EL (cell line): ENCODE measurements at regions not wholly inside any gene's neighbourhood (a gene's known extent, or its start where the extent isn't known, plus 50 kb on each side); places are given as distances from the start of the nearest gene placed in this dataset.
A peak's percentile ranks its signal among the peaks of the same experiment; 100 is the strongest.

ENCODE experiments used
- DNase-seq: peaks from one replicate; pipeline ENCODE4 v3.0.0-alpha.2; 2016

DNA sequence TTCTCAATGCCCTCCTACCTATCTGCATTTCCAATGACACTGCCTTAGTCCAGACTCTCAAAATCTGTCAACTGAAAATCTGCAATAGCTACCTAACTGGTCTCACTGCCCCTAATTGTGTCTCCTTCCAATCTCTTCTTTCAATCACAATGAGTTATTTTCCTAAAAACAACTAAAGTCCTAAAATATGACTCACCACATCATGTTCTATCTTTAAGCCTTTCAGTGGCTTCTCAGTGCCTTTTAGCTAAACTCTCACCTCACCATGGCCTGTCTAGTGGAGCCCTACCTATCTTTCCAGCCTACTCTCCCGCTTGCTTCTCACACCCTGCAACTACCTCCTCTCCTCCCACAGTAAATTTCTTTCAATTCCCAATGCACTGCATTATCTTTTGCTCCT is 220.9 kb upstream of the PKDCC start:
- no peak for DNase-seq

- no peak for DNase-seq
Observed at GRCh38 chr2:41827354-41827971, 220.4 kb upstream of the PKDCC start.

GRCh38 chr2:41828052-41828643 is 219.7 kb upstream of the PKDCC start:
- no peak for DNase-seq

- no peak for DNase-seq
Observed at GRCh38 chr2:41829052-41829451, 218.8 kb upstream of the PKDCC start.

- no peak for DNase-seq
Observed at GRCh38 chr2:41830600-41830999, 217.2 kb upstream of the PKDCC start.

GRCh38 chr2:41832218-41832617 is 215.6 kb upstream of the PKDCC start:
- no peak for DNase-seq

GRCh38 chr2:41835401-41835800 is 212.4 kb upstream of the PKDCC start:
- no peak for DNase-seq

GRCh38 chr2:41836948-41837347 is 210.9 kb upstream of the PKDCC start:
- peak; percentile 36 for DNase-seq

GRCh38 chr2:41837610-41838009 is 210.2 kb upstream of the PKDCC start:
- no peak for DNase-seq

GRCh38 chr2:41840702-41841551 is 206.9 kb upstream of the PKDCC start:
- DNase-seq: peak; percentile 97

DNA sequence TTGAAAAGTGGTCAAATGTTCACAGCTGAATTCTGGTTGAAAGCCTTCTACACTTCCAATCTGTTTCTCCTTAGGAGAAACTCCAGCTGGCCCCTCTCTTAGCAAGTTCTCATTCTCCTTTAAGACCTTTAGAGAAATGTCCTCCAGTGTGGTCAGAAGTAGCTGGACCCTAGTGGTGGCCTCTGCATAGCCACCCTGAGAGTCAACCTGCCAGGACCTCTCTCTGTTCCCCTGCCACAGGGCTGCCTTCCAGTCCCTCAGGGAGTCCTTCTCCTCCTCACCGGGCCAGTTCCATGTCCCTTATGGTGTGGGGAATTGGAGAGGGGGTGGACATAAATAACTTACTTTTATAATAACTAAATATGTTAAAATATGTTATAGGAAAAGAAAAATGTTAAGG is 200.9 kb upstream of the PKDCC start:
- no peak for DNase-seq

- DNase-seq: no peak
Observed at GRCh38 chr2:41847744-41848441, 199.9 kb upstream of the PKDCC start.

GRCh38 chr2:41851554-41851953 is 196.3 kb upstream of the PKDCC start:
- DNase-seq: no peak

DNA sequence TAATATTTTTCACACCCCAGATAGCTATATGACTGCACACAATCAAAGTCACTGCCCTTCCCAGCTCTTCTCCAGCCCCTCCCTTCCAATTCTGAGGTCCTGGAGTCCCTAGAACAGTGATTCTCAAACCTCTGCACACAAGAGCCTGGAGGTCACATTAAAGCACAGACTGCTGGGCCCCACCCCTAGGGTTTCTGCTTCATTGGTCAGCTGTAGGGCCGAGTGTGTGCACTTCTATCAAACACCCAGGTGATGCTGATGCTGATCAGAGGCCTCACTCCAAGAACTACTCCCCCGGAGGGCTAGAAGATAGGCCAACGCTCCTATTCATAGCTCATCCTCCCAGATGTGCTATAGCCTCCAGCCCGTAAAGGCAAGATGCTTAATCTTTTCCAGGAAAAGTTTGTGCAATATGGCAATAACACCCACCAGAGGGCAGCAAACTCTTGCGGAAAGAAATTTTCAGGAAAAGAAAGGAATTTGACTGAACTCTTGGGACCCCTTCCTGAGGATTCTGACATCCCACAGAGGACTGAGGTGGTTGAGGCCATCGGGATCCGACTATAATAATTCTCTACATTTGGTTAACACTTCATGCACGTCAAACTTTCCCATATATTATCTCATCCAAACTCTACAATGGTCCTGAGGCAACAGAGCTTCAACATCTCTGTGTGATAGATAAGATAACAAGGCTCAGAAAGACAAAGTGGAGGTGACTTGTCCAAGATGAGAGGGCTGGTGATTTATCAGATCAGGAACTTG is 194.2 kb upstream of the PKDCC start:
- DNase-seq: peak; percentile 66

GRCh38 chr2:41854227-41854626 is 193.6 kb upstream of the PKDCC start:
- DNase-seq: no peak

DNA sequence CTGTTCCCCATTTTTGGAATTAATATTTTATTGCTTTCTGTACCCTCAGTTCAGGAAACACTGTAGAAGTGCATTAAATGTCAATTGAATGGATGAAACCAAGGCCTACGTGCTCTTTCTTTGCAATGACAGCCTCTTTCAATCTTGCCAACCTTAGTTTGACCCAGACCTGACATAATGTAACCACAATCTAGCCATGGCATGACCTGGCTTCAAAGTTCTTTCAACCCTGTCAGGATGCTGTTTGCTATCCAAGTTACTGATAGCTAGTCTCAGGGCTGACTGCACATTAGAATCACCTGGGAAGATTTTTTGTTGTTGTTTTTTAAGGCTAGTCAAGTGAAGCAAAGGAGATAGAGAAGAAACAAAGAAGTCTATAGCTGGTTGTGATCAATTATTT is 190.9 kb upstream of the PKDCC start:
- DNase-seq: no peak

DNA sequence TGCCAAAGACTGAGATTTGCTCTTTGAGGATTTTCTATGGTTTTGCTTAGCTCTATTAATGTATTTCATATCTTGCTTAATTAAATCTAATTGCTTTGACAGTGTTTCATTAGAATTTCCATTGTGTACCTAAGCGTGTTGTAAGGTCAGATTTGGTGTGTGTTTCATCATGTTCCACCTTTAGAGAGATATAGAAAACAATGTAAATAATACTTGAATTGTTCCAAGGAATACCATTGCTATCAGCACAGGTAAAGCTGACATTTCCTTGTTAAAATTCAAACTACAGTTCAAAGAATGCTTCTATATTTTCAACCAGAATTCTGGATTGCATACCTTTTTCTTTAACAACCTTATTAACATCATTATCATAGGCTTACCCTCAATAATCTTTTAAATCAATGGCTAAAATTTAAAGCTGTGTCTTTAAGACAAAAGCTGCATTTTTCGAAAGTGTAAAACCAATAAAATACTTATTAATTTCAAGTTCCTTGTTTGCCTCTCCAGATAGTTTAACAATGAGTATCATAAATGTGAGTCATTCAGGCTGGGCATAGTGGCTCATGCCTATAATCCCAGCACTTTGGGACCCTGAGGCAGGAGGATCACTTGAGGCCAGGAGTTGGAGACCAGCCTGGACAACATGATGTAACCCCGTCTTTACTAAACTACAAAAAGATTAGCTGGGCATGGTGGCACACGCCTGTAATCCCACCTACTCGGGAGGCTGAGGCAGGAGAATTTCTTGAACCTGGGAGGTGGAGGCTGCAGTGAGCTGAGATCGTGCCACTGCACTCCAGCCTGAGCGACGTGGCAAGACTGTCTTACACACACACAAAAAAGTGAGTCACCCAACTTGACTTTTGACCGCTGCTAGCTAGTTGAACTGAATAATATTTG is 188.0 kb upstream of the PKDCC start:
- DNase-seq: peak; percentile 84

DNA sequence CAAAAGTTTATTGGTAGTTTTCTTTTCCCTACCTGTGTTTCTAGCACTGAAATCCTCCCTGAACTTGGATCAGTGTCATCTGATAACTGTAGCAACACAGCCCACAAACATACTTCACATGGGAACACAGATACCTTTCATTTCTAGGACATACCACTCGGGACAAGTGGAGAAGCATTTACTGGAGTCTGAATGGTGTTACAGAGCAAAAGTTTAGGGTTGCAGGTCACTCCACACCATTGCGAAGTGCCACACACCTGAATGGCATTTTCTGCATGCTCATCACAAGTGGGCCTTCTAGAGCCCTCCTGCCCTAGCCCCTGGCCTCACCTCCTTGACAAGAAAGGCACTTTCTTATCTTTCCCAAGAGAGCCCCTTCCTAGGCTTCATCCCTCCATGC is 184.8 kb upstream of the PKDCC start:
- no peak for DNase-seq

DNA sequence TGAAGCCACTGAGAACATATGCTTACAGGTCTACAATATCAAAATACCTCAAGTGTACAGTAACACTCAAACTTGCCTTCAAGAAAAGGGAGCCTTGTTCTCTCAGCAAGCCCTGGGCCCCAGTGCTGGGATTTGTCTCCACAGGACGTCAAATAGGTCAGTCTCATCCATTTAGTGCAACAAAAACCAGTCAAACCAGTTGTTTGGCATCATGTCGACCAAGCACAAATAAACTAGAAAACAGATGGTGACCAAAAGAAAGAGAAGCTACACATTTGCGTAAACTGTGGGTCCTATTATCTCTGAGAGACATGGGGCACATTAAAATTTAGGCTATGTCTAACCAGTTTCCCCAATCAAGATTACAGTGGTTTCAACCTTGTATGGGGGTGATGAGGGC is 182.6 kb upstream of the PKDCC start:
- no peak for DNase-seq

GRCh38 chr2:41867553-41867952 is 180.3 kb upstream of the PKDCC start:
- no peak for DNase-seq

- peak; percentile 64 for DNase-seq
Observed at GRCh38 chr2:41869542-41870264, 178.1 kb upstream of the PKDCC start.
